ENCODE measurements at regions not wholly inside any gene's neighbourhood (a gene's known extent, or its start where the extent isn't known, plus 50 kb on each side); places are given as distances from the start of the nearest gene placed in this dataset.
"Not testable (repeated sequence)": the region's sequence is repeated elsewhere in the genome, so short reads cannot be mapped to it uniquely, and the experiment has no call there.

GRCh38 chr4:187069398-187069797 is 345.7 kb upstream of the FAT1 start:
- Mint-ChIP-seq H3K27ac (no peak overlapping the region), H3K4me1 (ENCODE audit: low read depth) (no peaks in the 10 kb centered on the region), H3K9me3 (peaks cover 7% of the 10 kb centered on the region), H3K27me3 (ENCODE audit: low read depth) (no peaks in the 10 kb centered on the region), H3K36me3 (ENCODE audit: low read depth) (no peaks in the 10 kb centered on the region), H3K4me3 (no peak overlapping the region)

- H3K27me3 Mint-ChIP-seq (ENCODE audit: low read depth): no peaks in the 10 kb centered on the region
- H3K36me3 Mint-ChIP-seq (ENCODE audit: low read depth): no peaks in the 10 kb centered on the region
- no peak overlapping the region for H3K4me3 Mint-ChIP-seq
- H3K9me3 Mint-ChIP-seq: peaks cover 11% of the 10 kb centered on the region
- no peak overlapping the region for H3K27ac Mint-ChIP-seq
- no peaks in the 10 kb centered on the region for H3K4me1 Mint-ChIP-seq (ENCODE audit: low read depth)
Measured at GRCh38 chr4:187070158-187070557, 346.5 kb upstream of the FAT1 start.

- no peak overlapping the region for H3K27ac Mint-ChIP-seq
- H3K27me3 Mint-ChIP-seq (ENCODE audit: low read depth): no peaks in the 10 kb centered on the region
- no peaks in the 10 kb centered on the region for H3K4me1 Mint-ChIP-seq (ENCODE audit: low read depth)
- no peak overlapping the region for H3K4me3 Mint-ChIP-seq
- H3K9me3 Mint-ChIP-seq: peaks cover 14% of the 10 kb centered on the region
- H3K36me3 Mint-ChIP-seq (ENCODE audit: low read depth): no peaks in the 10 kb centered on the region
Measured at GRCh38 chr4:187070740-187071139, 347.1 kb upstream of the FAT1 start.

GRCh38 chr4:187071946-187072600 is 348.4 kb upstream of the FAT1 start:
- Mint-ChIP-seq H3K27me3 (ENCODE audit: low read depth) (no peaks in the 10 kb centered on the region), H3K36me3 (ENCODE audit: low read depth) (no peaks in the 10 kb centered on the region), H3K4me3 (no peak overlapping the region), H3K4me1 (ENCODE audit: low read depth) (no peaks in the 10 kb centered on the region), H3K9me3 (peaks cover 14% of the 10 kb centered on the region), H3K27ac (no peak overlapping the region)

GRCh38 chr4:187073820-187074219 is 350.2 kb upstream of the FAT1 start:
- Mint-ChIP-seq H3K4me1 (ENCODE audit: low read depth) (no peaks in the 10 kb centered on the region), H3K36me3 (ENCODE audit: low read depth) (no peaks in the 10 kb centered on the region), H3K27me3 (ENCODE audit: low read depth) (no peaks in the 10 kb centered on the region), H3K4me3 (no peak overlapping the region), H3K27ac (no peak overlapping the region), H3K9me3 (peaks cover 17% of the 10 kb centered on the region)

GRCh38 chr4:187075514-187075913 is 351.9 kb upstream of the FAT1 start:
- peaks cover 19% of the 10 kb centered on the region for H3K9me3 Mint-ChIP-seq
- no peak overlapping the region for H3K4me3 Mint-ChIP-seq
- no peaks in the 10 kb centered on the region for H3K27me3 Mint-ChIP-seq (ENCODE audit: low read depth)
- H3K4me1 Mint-ChIP-seq (ENCODE audit: low read depth): no peaks in the 10 kb centered on the region
- H3K36me3 Mint-ChIP-seq (ENCODE audit: low read depth): no peaks in the 10 kb centered on the region
- no peak overlapping the region for H3K27ac Mint-ChIP-seq

- no peak overlapping the region for H3K4me3 Mint-ChIP-seq
- no peaks in the 10 kb centered on the region for H3K27me3 Mint-ChIP-seq (ENCODE audit: low read depth)
- no peak overlapping the region for H3K27ac Mint-ChIP-seq
- no peaks in the 10 kb centered on the region for H3K36me3 Mint-ChIP-seq (ENCODE audit: low read depth)
- no peaks in the 10 kb centered on the region for H3K4me1 Mint-ChIP-seq (ENCODE audit: low read depth)
- H3K9me3 Mint-ChIP-seq: peaks cover 19% of the 10 kb centered on the region
Measured at GRCh38 chr4:187077744-187078401, 354.2 kb upstream of the FAT1 start.

- Mint-ChIP-seq H3K27ac (no peak overlapping the region), H3K36me3 (ENCODE audit: low read depth) (no peaks in the 10 kb centered on the region), H3K4me1 (ENCODE audit: low read depth) (no peaks in the 10 kb centered on the region), H3K4me3 (no peak overlapping the region), H3K9me3 (peaks cover 3% of the 10 kb centered on the region), H3K27me3 (ENCODE audit: low read depth) (no peaks in the 10 kb centered on the region)
Measured at GRCh38 chr4:187084701-187085100, 361.0 kb upstream of the FAT1 start.

- Mint-ChIP-seq H3K27me3 (ENCODE audit: low read depth) (no peaks in the 10 kb centered on the region), H3K4me1 (ENCODE audit: low read depth) (no peaks in the 10 kb centered on the region), H3K36me3 (ENCODE audit: low read depth) (no peaks in the 10 kb centered on the region), H3K27ac (no peak overlapping the region), H3K4me3 (no peak overlapping the region), H3K9me3 (peaks cover 3% of the 10 kb centered on the region)
Measured at GRCh38 chr4:187085339-187085738, 361.7 kb upstream of the FAT1 start.

GRCh38 chr4:187086151-187086550 is 362.5 kb upstream of the FAT1 start:
- Mint-ChIP-seq H3K4me1 (ENCODE audit: low read depth) (no peaks in the 10 kb centered on the region), H3K27ac (no peak overlapping the region), H3K4me3 (no peak overlapping the region), H3K36me3 (ENCODE audit: low read depth) (no peaks in the 10 kb centered on the region), H3K9me3 (peaks cover 7% of the 10 kb centered on the region), H3K27me3 (ENCODE audit: low read depth) (no peaks in the 10 kb centered on the region)

- Mint-ChIP-seq H3K4me1 (ENCODE audit: low read depth) (no peaks in the 10 kb centered on the region), H3K36me3 (ENCODE audit: low read depth) (no peaks in the 10 kb centered on the region), H3K4me3 (no peak overlapping the region), H3K27ac (no peak overlapping the region), H3K9me3 (peaks cover 7% of the 10 kb centered on the region), H3K27me3 (ENCODE audit: low read depth) (no peaks in the 10 kb centered on the region)
Measured at GRCh38 chr4:187088070-187088799, 364.6 kb upstream of the FAT1 start.

- Mint-ChIP-seq H3K9me3 (peaks cover 19% of the 10 kb centered on the region), H3K27ac (no peak overlapping the region), H3K4me1 (ENCODE audit: low read depth) (no peaks in the 10 kb centered on the region), H3K4me3 (no peak overlapping the region), H3K27me3 (ENCODE audit: low read depth) (no peaks in the 10 kb centered on the region), H3K36me3 (ENCODE audit: low read depth) (no peaks in the 10 kb centered on the region)
Measured at GRCh38 chr4:187090401-187090800, 366.7 kb upstream of the FAT1 start.

GRCh38 chr4:187090832-187091231 is 367.2 kb upstream of the FAT1 start:
- H3K4me3 Mint-ChIP-seq; H3K36me3 Mint-ChIP-seq (ENCODE audit: low read depth); H3K27me3 Mint-ChIP-seq (ENCODE audit: low read depth); H3K27ac Mint-ChIP-seq; H3K4me1 Mint-ChIP-seq (ENCODE audit: low read depth): not testable (repeated sequence)
- H3K9me3 Mint-ChIP-seq: peaks cover 24% of the 10 kb centered on the region

- Mint-ChIP-seq H3K9me3 (peaks cover 37% of the 10 kb centered on the region), H3K4me1 (ENCODE audit: low read depth) (no peaks in the 10 kb centered on the region), H3K27ac (no peak overlapping the region), H3K4me3 (no peak overlapping the region), H3K36me3 (ENCODE audit: low read depth) (no peaks in the 10 kb centered on the region), H3K27me3 (ENCODE audit: low read depth) (no peaks in the 10 kb centered on the region)
Measured at GRCh38 chr4:187094144-187094543, 370.5 kb upstream of the FAT1 start.

- H3K27me3 Mint-ChIP-seq (ENCODE audit: low read depth): no peaks in the 10 kb centered on the region
- H3K9me3 Mint-ChIP-seq: peaks cover 31% of the 10 kb centered on the region
- no peaks in the 10 kb centered on the region for H3K36me3 Mint-ChIP-seq (ENCODE audit: low read depth)
- H3K27ac Mint-ChIP-seq: no peak overlapping the region
- no peak overlapping the region for H3K4me3 Mint-ChIP-seq
- H3K4me1 Mint-ChIP-seq (ENCODE audit: low read depth): no peaks in the 10 kb centered on the region
Measured at GRCh38 chr4:187098429-187098828, 374.8 kb upstream of the FAT1 start.

Measured in T-helper 1 cell treated with Interleukin-12 subunit alpha and Interleukin-12 subunit beta and Interleukin-4 antibody, amounts not matched to agents 30 μg/mL and 1 μg/mL, for 36 hours (primary cell).